ENCODE measurements at regions not wholly inside any gene's neighbourhood (a gene's known extent, or its start where the extent isn't known, plus 50 kb on each side); places are given as distances from the start of the nearest gene placed in this dataset.
"Not testable (repeated sequence)": the region's sequence is repeated elsewhere in the genome, so short reads cannot be mapped to it uniquely, and the experiment has no call there.

DNA sequence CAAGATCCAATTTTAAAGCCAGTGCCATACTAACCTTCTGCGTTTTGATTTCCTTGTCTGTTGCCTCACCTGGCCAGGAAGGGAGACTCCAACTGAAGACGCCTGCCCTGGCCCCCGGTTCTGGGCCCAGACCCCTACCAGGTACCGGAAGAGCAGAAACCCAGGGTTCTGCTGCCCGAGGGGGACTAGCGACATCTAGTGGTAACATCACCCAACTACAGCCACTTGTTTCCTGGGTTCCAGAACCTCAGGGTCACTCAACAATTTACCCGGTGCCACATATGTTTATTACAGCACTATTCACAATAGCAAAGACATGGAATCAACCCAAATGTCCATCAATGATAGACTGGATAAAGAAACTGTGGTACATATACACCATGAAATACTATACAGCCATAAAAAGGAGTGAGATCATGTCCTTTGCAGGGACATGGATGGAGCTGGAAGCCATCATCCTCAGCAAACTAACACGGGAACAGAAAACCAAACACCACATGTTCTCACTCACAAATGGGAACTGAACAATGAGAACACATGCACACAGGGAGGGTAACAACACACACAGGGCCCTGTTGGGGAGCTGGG, 268.7 kb upstream of the IRX4 start:
- DNase-seq (ENCODE audit: low read depth in 2 of 2): not testable (repeated sequence)

DNA sequence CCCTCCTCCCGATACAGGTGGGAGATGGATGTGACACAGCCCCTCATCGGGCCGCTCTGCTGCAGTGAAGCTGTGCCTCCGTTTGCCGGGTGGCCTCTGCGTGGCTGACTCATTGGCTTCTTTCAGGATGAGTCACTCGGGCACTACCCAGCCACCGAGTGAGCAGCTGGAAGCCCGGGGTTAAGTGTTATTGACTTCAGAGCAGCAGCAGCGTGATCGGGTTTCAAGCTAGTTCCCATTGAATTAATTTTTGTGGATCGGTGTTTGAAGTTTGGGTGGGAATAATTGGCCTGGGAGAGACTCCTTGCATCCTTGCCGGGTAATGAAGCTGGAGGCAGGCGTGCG, 266.4 kb upstream of the IRX4 start:
- no peak for DNase-seq (ENCODE audit: low read depth in 2 of 2)

DNA sequence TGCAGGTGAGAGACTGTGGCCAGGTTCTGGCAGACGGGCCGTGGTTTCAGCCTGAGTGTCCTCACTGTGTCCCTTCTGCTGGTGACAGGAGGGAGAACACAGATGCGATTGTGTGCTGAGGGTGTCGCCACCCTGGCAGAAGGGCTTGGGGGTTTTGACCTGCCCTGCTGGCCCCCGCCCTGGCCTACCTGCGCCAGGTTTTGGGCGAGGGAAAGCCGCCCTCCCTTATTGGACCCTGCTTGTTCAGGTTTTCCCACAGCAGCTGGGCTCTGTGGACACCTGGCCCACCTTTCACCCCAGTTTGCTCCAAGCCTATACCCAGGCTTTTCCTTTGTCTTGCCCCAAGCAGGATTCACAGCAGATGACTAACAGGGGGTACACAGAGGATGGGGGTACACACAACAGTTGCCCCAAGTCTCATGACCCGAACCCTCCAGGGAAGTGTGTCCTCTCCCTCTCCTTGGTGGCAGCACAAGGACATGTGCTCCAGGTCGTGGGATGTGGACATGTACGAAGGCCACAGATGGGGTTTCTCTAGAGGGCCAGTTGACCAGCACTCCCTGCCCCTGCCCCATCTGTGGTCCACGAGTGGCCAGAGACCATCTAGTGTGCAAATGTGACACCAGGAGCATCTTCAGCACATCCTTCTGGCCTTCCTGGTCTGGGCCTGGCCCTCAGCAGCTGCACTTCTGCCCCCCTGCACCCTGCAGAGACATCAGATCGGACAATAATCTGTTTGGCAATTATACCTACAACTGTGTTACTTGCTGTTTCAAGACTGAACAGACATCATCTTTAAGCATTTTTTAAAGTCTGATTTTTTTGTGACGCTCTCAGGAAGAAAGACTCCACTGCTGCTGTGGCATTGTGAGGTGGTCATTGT, 265.8 kb upstream of the IRX4 start:
- no peak for DNase-seq (ENCODE audit: low read depth in 2 of 2)

DNA sequence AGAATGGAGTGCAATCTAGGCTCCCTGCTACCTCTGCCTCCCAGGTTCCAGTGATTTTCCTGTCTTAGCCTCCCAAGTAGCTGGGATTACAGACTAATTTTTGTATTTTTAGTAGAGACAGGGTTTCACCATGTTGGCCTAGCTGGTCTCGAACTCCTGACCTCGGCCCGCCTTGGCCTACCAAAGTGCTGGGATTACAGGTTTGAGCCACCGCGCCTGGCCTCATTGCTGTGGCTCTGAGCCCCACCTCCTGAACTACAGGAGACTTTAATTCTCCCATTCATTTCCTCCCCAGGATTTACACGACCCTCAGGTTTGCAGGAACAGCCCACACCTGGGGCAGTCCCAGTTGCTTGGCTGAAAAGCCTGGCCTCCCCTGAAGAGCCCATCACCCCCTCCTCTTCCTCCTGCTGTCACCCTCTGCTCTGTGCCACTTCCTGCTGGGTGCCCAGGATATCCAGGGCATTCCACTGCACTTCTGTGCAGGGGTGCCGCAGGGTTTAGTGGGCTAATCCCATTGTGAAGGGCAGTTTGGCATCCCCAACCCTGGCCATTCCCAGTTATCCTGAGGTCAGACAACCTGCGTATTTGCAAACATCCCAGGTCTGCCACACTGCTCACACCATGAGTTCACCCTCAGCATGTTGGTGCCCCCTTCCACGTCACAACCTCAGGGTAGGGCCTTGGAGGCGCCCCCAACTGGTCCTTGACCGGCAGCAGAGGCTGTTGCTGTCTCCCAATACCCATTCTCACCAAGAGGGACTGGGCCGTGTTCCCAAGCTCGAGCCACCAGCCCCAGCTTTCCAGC, 265.0 kb upstream of the IRX4 start:
- DNase-seq (ENCODE audit: low read depth in 2 of 2): no peak

DNA sequence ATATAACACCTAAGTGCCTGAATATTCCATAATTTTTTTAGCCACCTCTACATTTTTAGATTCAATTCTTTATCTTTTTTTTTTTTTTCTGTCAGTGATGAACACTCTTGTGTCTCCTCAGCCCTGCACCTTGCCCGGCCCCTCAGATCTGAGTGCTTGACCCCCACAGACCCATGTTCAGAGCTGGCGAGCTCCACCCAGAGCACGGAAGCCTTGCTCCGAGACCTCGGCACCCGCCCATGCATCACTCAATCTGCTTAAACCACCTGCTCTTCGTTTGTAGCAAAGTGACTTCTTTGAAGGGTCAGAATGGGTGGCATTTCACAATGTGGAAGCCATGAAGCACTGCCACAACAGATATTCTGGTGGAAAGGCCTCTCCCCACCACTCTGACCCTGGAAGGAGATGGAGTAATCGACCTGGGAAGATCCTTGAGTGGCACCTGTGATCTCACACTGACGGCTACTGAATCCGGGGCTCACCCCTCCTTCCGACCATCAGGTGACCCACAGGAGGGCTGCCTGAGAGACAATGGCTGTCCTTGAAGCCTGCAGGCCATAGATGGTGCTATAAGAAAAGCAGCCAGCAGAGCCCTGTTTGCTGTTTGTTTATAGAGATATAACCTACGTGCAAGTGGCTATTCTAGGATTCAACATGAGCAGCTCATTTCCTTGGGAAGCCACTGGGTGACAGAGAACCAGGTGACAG, 261.1 kb upstream of the IRX4 start:
- DNase-seq (ENCODE audit: low read depth in 2 of 2): no peak

DNA sequence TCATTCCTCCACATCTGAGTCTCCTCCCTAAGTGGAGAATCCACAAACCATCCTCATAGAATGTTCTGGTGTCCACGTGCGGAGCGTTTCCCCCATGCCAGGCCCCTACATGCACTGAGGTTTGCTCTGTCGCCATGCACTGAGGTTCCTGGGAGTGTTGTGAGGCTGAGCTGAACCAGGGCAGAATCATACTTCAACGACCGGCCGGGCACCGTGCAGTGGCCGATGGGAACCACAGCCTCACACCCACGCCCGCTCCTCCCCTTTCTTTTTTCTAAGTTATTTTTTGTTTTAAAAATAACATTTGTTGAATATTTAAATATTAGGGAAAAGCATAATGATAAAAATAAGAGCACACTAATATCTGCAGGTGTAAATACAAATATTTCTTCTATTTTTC, 260.4 kb upstream of the IRX4 start:
- no peak for DNase-seq (ENCODE audit: low read depth in 2 of 2)

DNA sequence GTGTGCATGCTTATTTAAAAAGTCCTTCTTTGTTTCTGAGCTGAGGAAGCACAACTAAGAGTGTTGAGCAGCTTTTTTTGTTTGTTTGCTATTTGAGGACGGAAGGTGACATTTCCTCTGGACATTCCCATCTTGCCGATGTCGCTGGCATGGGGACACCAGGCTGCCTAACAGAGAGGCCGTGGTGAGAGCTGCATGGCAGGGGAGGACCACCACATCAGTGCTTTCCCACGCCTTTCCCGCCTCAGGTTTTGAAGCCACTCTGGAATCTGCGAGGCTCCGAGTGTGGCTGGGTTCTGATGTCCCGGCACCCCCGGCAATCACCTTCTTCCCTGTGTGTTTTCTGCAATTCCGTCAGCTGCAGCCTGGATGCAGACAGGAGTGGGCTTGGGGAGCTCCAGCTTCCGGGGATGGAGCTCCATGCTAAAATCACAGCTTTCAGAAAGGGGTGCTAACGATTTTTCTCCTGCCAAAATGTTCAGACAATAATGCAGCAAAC, 259.8 kb upstream of the IRX4 start:
- DNase-seq (ENCODE audit: low read depth in 2 of 2): no peak

DNA sequence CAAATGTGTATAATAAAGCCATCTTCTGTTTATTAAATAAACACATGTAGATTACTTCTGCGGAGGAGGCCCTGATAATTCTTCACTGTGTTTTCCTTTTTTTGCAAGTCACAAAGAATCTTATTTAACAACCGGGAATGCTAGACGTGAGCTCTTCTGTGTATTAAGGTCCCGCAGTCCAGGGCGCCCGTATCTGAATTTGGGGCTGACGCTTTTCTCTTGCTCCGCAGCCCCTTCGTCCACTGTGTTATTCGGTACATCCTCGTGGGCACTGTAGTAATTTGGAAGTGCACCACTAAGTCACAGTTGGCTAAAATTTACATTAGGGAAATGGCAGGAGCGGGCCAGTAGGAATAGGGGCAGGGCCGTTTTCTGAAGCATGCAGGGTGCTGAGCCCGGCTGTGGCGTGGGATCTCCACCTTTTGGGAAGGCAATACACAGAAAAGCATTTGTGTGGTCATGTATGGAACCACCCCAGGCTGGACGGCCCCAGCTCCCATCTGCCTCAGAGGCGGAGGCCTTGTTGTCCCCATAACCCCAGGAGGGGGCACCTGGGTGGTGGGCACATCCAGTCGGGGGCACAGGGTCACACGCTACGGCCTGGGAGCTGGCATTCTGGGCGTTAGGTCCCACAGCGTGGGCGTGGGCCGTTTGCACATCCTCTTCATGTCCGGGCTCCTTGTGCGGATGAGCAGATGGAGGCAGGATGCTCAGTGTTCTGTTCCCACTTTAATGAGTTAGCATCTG, 258.7 kb upstream of the IRX4 start:
- no peak for DNase-seq (ENCODE audit: low read depth in 2 of 2)

DNA sequence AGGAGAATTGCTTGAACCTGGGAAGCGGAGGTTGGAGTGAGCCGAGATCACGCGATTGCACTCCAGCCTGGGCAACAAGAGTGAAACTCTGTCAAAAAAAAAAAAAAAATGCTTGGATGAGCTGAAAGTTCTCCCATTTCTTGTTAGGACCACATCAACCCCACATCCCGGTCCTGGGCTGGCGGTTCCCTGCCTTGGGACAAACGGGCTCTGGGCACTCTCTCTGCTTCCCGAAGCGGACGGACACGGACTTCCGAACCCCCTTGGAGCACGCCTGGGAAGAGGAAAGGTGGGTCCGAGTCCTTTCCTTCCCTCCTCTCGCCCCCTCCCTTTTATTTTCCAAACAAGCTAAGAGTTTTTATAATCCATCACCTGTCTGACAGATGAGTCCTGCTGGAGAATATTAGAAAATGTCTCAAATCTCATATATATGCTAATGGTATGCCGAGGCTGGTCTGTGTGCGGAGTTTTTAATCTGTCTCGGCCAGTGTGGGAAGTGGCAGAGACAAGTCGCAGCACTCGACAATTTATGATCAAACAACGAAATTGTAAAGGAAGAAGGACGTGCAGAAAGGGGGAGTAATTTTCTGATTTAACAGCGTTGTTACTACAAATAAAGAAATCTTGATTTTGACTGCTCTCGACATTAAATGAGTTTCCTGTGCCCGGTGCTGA, 257.9 kb upstream of the IRX4 start:
- no peak for DNase-seq (ENCODE audit: low read depth in 2 of 2)

DNA sequence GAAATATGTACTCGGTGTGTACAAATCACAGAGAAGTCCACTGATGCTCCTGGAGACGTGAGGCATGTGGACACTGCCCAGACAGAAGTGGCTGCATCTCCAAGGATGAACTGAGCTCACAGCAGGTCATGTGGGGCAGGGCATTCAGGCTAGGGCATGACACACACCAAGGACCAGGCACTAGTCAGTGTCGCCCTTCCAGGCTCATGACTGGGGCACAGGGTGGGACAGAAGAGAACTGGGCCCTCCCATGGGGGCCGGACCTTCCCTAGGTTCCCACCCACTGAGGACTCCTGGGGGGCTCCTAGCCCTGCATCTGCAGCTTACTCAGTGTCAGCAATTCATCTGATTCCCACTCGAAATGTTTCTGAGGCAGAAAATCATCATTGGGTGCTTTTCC, 256.8 kb upstream of the IRX4 start:
- no peak for DNase-seq (ENCODE audit: low read depth in 2 of 2)

DNA sequence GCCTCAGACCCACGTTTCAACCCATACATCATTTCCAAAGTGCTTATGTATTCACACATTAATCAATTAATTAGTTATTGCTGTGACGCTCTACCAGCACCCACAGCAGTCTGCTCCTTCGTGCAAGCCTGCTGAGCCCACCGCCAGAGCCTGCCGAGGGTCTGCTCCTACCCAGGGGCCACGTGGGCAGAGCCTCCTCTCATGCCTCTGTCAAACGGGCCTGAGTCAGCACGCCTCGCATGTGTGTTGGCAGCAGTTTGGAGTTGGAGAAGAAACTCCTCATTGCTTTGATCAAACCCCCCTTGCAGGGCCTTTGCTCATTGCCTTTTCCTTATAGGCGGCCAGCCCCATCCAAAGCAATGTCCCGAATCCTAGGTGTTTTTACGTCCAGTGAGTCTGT, 256.2 kb upstream of the IRX4 start:
- no peak for DNase-seq (ENCODE audit: low read depth in 2 of 2)

DNA sequence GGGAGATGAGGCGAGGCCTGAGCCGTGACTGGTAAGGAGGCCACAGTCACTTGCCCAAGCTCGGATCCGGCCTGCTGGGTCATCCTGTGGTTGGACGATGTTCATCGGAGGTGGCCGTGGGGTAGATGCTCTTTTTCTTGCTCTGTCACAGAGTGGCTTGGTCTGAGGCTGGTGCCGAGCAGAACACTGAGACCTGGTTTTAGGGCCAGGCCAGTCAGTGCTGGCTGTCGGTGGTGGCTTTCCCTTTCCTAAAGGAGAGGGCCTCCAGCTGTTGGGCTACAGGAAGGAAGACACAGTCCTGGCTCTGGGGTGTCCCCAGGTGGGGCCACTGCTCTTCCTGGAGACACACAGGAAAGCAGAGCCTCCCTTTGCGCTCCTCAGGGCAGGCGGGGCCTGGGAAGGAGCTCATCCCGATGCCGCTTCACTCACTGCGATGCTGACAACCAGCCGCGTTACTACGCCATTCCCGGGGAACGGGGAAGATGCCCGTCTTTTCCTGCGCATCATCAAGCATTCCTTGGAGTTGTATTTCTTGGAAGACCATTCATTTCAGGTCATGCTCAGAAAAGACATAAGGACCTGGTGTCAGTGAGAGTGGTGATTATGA, 254.8 kb upstream of the IRX4 start:
- no peak for DNase-seq (ENCODE audit: low read depth in 2 of 2)

DNA sequence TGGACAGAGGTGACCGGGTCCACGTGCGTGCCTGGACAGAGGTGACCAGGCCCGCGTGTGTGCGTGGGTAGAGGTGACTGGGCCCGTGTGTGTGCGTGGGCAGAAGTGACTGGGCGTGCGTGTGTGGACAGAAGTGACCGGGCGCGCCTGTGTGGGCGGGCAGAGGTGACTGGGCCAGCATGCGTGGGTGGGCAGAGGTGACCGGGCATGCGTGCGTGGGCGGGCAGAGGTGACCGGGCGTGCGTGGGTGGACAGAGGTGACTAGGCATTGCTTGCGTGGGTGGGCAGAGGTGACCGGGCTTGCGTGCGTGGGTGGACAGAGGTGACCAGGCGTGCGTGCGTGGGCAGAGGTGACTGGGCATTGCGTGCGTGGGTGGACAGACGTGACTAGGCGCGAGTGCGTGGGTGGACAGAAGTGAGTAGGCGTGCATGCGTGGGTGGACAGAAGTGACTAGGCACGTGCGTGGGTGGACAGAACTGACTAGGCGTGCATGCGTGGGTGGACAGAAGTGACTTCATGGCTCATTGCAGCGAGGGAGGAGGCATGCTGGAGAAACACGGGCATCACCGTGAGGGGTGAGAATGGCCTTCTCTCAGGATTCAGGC, 254.1 kb upstream of the IRX4 start:
- peak; percentile 23 to 35 for DNase-seq (ENCODE audit: low read depth in 2 of 2)

DNA sequence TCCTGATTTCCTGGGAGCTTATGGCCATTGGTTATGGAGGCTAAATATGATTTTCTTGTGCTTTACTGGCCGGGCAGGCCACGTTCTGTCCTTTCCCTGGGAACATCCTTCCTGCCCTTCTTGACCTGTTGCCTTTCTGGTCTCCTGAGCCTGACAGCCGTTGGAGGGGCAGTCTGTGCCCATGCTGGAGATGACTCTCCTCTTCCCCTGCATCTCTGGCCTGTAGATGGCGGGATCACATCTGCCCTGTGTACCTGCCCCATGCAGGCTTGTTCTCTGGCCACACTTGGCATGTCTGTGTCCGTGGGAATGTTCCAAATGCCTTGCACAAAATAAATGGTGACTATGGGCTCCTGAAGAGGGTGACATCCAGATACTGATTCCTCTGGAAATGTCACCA, 253.1 kb upstream of the IRX4 start:
- DNase-seq (ENCODE audit: low read depth in 2 of 2): no peak

DNA sequence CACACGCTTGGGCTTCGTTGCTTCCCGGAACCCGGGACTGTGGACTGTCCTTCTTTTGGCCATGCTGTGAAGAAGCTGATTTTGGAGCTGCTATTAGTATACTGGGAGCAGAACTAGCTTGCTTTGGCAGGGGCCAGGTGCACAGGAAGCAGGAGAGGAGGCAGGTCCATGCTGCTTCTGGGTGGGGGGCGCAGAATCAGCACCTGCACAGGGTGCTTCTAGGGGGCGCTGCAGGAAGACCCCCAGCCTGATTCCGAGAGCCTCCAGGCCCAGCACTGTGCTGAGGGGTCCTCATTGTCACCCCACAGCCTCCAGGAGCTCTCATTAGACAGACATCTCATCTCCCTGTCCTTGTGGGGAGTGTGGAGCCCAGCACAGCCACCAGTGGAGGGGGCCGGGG, 252.6 kb upstream of the IRX4 start:
- DNase-seq (ENCODE audit: low read depth in 2 of 2): no peak

DNA sequence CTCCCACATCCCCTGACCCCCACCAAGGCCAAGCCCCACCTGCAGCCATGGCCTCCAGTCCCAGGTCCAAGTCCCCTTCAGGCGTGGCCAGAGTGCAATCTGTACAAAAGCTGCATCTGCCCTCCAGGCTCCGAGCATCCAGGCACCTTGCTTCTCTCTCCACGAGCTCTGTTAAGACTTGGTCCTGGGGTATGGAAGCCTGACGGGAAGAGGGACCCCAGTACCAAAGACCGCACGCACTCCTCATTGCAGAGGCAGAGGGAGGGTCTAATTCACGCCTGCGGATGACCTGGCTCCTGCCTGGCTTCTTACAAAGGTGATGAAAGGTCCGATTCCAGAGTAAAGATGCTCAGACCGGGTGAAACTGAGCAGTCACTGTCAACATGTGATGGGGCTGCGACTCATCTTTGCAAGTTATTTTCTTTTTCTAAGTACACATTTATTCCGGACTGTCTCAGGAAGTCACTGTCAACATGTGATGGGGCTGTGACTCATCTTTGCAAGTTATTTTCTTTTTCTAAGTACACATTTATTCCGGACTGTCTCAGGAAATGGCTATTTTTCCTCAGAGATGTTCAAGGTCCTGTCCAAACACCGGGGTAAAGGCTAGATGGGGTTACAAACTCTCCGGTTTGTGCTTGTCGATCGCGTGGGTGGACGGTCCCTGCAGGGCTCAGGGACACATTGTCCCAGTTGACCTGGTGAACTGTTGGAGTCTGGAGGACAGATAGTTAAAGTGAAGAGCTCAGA, 252.0 kb upstream of the IRX4 start:
- DNase-seq (ENCODE audit: low read depth in 2 of 2): no peak

DNA sequence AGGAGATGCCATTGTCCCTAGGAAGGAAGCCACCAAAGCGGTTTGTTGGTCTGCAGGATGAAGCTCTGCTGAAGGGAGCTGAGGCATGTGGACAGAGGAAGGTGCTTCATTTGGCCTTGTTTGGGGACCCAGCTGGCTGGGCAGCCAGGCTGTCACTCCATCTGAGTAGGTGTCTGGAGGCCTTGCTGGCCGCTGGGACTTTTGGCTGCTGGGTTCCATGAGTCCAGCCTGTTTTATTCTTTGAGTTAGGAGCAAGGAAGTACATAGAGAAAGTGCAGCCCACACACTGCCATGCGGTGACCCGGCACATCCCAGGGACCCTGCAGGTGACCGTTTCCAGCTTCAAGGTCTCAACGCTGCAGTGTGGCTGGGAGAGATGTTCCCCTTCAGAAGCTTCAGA, 251.2 kb upstream of the IRX4 start:
- no peak for DNase-seq (ENCODE audit: low read depth in 2 of 2)

DNA sequence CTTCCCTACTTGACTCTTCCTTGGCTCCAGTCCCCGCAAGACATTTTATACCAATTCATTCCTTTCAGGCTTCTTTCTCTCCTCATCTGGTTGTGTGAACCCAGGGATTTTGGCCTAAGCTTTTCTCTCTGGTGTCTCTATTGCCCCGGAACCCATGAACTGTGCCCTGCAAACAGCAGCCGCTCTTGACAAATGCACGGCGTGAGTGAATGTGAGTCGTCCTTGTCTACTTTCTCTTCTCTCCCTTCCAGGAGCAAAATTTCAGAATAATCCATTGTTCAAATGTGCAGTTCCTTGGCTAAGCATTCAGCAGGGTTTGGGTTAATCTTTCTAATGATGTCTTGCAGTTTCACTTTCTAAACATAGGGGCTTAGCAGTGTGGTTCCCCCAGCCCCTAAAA, 250.4 kb upstream of the IRX4 start:
- DNase-seq (ENCODE audit: low read depth in 2 of 2): no peak

DNA sequence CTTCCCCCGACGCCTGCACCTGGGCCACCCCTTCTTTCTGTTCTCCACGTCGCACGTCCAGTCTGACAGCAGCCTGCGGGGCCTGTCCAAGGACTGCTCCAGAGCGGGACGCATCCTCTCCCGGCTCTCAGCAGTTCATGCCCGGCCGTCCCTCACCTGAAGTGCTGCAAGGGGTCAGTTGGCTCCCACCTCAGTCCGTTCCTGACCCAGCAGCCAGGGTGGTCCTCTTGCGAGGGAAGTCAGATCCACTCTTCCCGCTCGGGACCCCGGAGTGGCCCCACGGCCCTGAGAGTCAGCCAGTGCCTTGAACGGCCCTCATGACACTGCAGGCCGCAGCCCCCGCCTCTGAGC, 249.7 kb upstream of the IRX4 start:
- DNase-seq (ENCODE audit: low read depth in 2 of 2): no peak
